ENCODE measurements at regions not wholly inside any gene's neighbourhood (a gene's known extent, or its start where the extent isn't known, plus 50 kb on each side); places are given as distances from the start of the nearest gene placed in this dataset.
"Not testable (repeated sequence)": the region's sequence is repeated elsewhere in the genome, so short reads cannot be mapped to it uniquely, and the experiment has no call there.

- no peak overlapping the region for H3K4me3 ChIP-seq (ENCODE audit: control insufficient read depth, low read depth, low read length)
- TF ChIP-seq CTCF (IDR thresholded peaks at IDR 0.05; ENCODE audit: control insufficient read depth, insufficient read depth, low read depth, low read length, missing control alignments), result no peak
- DNase-seq (ENCODE audit: low read depth), result no peak
Measured at GRCh38 chr1:182331387-182331786, 60.2 kb downstream of the GLUL start.

GRCh38 chr1:182330303-182330702 lies 61.3 kb downstream of the GLUL start:
- H3K4me3 ChIP-seq (ENCODE audit: control insufficient read depth, low read depth, low read length), result no peak overlapping the region
- no peak for DNase-seq (ENCODE audit: low read depth)
- no peak for TF ChIP-seq CTCF (IDR thresholded peaks at IDR 0.05; ENCODE audit: control insufficient read depth, insufficient read depth, low read depth, low read length, missing control alignments)

- DNase-seq (ENCODE audit: low read depth), result no peak
- TF ChIP-seq CTCF (IDR thresholded peaks at IDR 0.05; ENCODE audit: control insufficient read depth, insufficient read depth, low read depth, low read length, missing control alignments), result no peak
- no peak overlapping the region for H3K4me3 ChIP-seq (ENCODE audit: control insufficient read depth, low read depth, low read length)
Measured at GRCh38 chr1:182329471-182329870, 62.1 kb downstream of the GLUL start.

GRCh38 chr1:182328591-182328990 lies 63.0 kb downstream of the GLUL start:
- TF ChIP-seq CTCF (IDR thresholded peaks at IDR 0.05; ENCODE audit: control insufficient read depth, insufficient read depth, low read depth, low read length, missing control alignments), result no peak
- DNase-seq (ENCODE audit: low read depth), result no peak

GRCh38 chr1:182325339-182325738 lies 66.3 kb downstream of the GLUL start:
- H3K4me3 ChIP-seq (ENCODE audit: control insufficient read depth, low read depth, low read length), result no peak overlapping the region
- no peak for TF ChIP-seq CTCF (IDR thresholded peaks at IDR 0.05; ENCODE audit: control insufficient read depth, insufficient read depth, low read depth, low read length, missing control alignments)
- no peak for DNase-seq (ENCODE audit: low read depth)

More at GRCh38 chr1:182328591-182328990, 63.0 kb downstream of the GLUL start:
- H3K4me3 ChIP-seq (ENCODE audit: control insufficient read depth, low read depth, low read length), result no peak overlapping the region

- DNase-seq (ENCODE audit: low read depth); H3K4me3 ChIP-seq (ENCODE audit: control insufficient read depth, low read depth, low read length): not testable (repeated sequence)
Measured at GRCh38 chr1:182321532-182321931, 70.1 kb downstream of the GLUL start.

- H3K4me3 ChIP-seq (ENCODE audit: control insufficient read depth, low read depth, low read length), result no peak overlapping the region
- DNase-seq (ENCODE audit: low read depth), result no peak
- no peak for TF ChIP-seq CTCF (IDR thresholded peaks at IDR 0.05; ENCODE audit: control insufficient read depth, insufficient read depth, low read depth, low read length, missing control alignments)
Measured at GRCh38 chr1:182317611-182318161, 73.9 kb downstream of the GLUL start.

GRCh38 chr1:182316454-182316853 lies 75.1 kb downstream of the GLUL start:
- not testable (repeated sequence) for H3K4me3 ChIP-seq (ENCODE audit: control insufficient read depth, low read depth, low read length); DNase-seq (ENCODE audit: low read depth)
